HepG2 (cell line): ENCODE measurements at regions not wholly inside any gene's neighbourhood (a gene's known extent, or its start where the extent isn't known, plus 50 kb on each side); places are given as distances from the start of the nearest gene placed in this dataset.

ENCODE experiments used
- ATF6 ChIP-seq: sonication (generic); formaldehyde crosslinking; conservative IDR thresholded peaks from 2 replicates; pipeline ENCODE4 v1.4.0; 2020; ENCODE audit warnings: missing genetic modification reagents
- BCL3 ChIP-seq: sonication (generic); formaldehyde crosslinking; IDR thresholded peaks from 2 replicates; pipeline ENCODE4 v1.5.1; 2020; ENCODE audit warnings: mild to moderate bottlenecking, missing genetic modification reagents, moderate library complexity
- CTCF ChIP-seq: sonication (generic); formaldehyde crosslinking; IDR thresholded peaks from 2 replicates; pipeline ENCODE4 v1.5.0; 2020; ENCODE audit warnings: mild to moderate bottlenecking, missing genetic modification reagents, moderate library complexity
- FOXP1 ChIP-seq, 2 experiments: fragments of 450-650 bp in 1 of 2; IDR thresholded peaks; 2 replicates each; pipeline ENCODE4 v1.6.1; 2017 to 2018; ENCODE audit warnings: antibody characterized with exemption in 1 of 2
- POLR2A ChIP-seq, 2 experiments: IDR thresholded peaks; 2 replicates each; pipeline ENCODE4 v1.6.1; 2011; ENCODE audit warnings: low read depth in 2 of 2, low read length in 2 of 2, mild to moderate bottlenecking in 1 of 2, moderate library complexity in 1 of 2; ENCODE audit not compliant: insufficient read depth in 1 of 2
- RBM39 ChIP-seq: fragments of 200-400 bp; formaldehyde crosslinking; IDR thresholded peaks from one replicate; pipeline ENCODE4 v1.6.1; 2018; ENCODE audit warnings: antibody characterized with exemption, mild to moderate bottlenecking, low read depth, low read length; ENCODE audit not compliant: poor library complexity, severe bottlenecking
- TAF1 ChIP-seq: sonication (generic); formaldehyde crosslinking; IDR thresholded peaks from 2 replicates; pipeline ENCODE4 v1.4.0; 2020; ENCODE audit warnings: missing genetic modification reagents
- ZNF678 ChIP-seq: sonication (generic); formaldehyde crosslinking; IDR thresholded peaks from 2 replicates; pipeline ENCODE4 v1.4.0; 2020; ENCODE audit warnings: mild to moderate bottlenecking, missing genetic modification reagents
- ZNF720 ChIP-seq: sonication (generic); formaldehyde crosslinking; IDR thresholded peaks from 2 replicates; pipeline ENCODE4 v1.4.0; 2020; ENCODE audit warnings: missing genetic modification reagents
- ZNF792 ChIP-seq: IDR thresholded peaks from 2 replicates; pipeline ENCODE4 v1.6.1; 2016

- TF ChIP-seq ZNF720 (CRISPR knock-in tag): no peak
- no peak for TF ChIP-seq ATF6 (CRISPR knock-in tag)
- no peak for TF ChIP-seq CTCF (CRISPR knock-in tag)
- TF ChIP-seq ZNF792 (CRISPR knock-in tag): no peak
- no peak for TF ChIP-seq RBM39
- no peak for TF ChIP-seq BCL3 (CRISPR knock-in tag)
- no peak for TF ChIP-seq POLR2A (IDR thresholded peaks at IDR 0.05; ENCODE audit: insufficient read depth in 1 of 2, low read depth in 2 of 2, low read length in 2 of 2)
- no peak for TF ChIP-seq ZNF678
- no peak for TF ChIP-seq FOXP1 (IDR thresholded peaks at IDR 0.05)
- no peak for TF ChIP-seq FOXP1 (CRISPR knock-in tag; IDR thresholded peaks at IDR 0.05)
- no peak for TF ChIP-seq TAF1 (CRISPR knock-in tag)
These were observed 843.9 kb upstream of the AUTS2 start for GRCh38 chr7:68754414-68754813.
